IMR-90 (cell line): ENCODE measurements at regions not wholly inside any gene's neighbourhood (a gene's known extent, or its start where the extent isn't known, plus 50 kb on each side); places are given as distances from the start of the nearest gene placed in this dataset.

Experiments
- CEBPB ChIP-seq: IDR thresholded peaks from 2 replicates; pipeline ENCODE4 v1.6.1; 2012; ENCODE audit warnings: low read depth, low read length, improper control_type of control experiment
- ELK1 ChIP-seq: fragments of 150-350 bp; IDR thresholded peaks from 2 replicates; pipeline ENCODE4 v1.6.1; 2016; ENCODE audit warnings: low read depth, mild to moderate bottlenecking, low read length, moderate library complexity, borderline replicate concordance
- MAFK ChIP-seq: IDR thresholded peaks from 2 replicates; pipeline ENCODE4 v1.6.1; 2012; ENCODE audit warnings: low read depth, low read length, improper control_type of control experiment
- NFE2L2 ChIP-seq: fragments of 150-350 bp; IDR thresholded peaks from 2 replicates; pipeline ENCODE4 v1.6.1; 2016; ENCODE audit warnings: low read depth, mild to moderate bottlenecking, low read length
- POLR2A ChIP-seq: IDR thresholded peaks from 2 replicates; pipeline ENCODE4 v1.6.1; 2012; ENCODE audit warnings: mild to moderate bottlenecking, low read depth, low read length
- RAD21 ChIP-seq: IDR thresholded peaks from 2 replicates; pipeline ENCODE4 v1.6.1; 2012; ENCODE audit warnings: low read length, improper control_type of control experiment
- RCOR1 ChIP-seq: IDR thresholded peaks from 2 replicates; pipeline ENCODE4 v1.6.1; 2012; ENCODE audit warnings: mild to moderate bottlenecking, low read length, improper control_type of control experiment; ENCODE audit not compliant: insufficient replicate concordance
- RFX5 ChIP-seq: IDR thresholded peaks from 2 replicates; pipeline ENCODE4 v1.8.0; 2012; ENCODE audit warnings: low read depth, mild to moderate bottlenecking, low read length, moderate library complexity
- SMC3 ChIP-seq: fragments of 150-350 bp; IDR thresholded peaks from 2 replicates; pipeline ENCODE4 v1.6.1; 2016; ENCODE audit warnings: low read depth, mild to moderate bottlenecking, antibody characterized with exemption, low read length, moderate library complexity
- TF ChIP-seq, protein P1 (sequence below): conservative IDR thresholded peaks from 2 replicates; pipeline ENCODE4 v1.5.1; 2012; ENCODE audit warnings: mild to moderate bottlenecking, low read depth, low read length, improper control_type of control experiment

DNA sequence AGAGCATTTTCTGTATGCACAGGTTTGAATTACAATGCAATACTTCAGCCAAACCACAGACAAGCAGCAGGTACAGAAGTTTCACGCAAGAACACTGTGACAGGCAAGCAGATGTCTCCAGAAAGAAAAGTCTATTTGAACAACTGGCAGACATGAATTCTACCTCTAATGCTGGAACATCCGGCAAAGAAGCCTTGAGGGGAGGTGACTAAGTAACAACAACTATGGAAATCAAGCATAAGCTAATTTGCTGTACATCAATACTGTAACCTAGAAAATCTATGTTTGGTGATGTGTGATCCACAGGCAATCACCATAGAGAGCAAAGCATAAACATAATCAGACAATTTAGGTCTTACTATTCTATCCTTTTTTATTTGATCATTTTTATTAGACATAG is 65.5 kb downstream of the PLK2 start:
- TF ChIP-seq RAD21 (no peak), CEBPB (no peak), RFX5 (no peak), POLR2A (no peak), ELK1 (no peak), RCOR1 (no peak), NFE2L2 (no peak), MAFK (no peak), SMC3 (no peak)
- TF ChIP-seq, protein P1, sequence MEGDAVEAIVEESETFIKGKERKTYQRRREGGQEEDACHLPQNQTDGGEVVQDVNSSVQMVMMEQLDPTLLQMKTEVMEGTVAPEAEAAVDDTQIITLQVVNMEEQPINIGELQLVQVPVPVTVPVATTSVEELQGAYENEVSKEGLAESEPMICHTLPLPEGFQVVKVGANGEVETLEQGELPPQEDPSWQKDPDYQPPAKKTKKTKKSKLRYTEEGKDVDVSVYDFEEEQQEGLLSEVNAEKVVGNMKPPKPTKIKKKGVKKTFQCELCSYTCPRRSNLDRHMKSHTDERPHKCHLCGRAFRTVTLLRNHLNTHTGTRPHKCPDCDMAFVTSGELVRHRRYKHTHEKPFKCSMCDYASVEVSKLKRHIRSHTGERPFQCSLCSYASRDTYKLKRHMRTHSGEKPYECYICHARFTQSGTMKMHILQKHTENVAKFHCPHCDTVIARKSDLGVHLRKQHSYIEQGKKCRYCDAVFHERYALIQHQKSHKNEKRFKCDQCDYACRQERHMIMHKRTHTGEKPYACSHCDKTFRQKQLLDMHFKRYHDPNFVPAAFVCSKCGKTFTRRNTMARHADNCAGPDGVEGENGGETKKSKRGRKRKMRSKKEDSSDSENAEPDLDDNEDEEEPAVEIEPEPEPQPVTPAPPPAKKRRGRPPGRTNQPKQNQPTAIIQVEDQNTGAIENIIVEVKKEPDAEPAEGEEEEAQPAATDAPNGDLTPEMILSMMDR, result no peak
